NCI-H2227 treated with DMSO at 0.1 percent for 48 hours (cell line): ENCODE measurements at regions not wholly inside any gene's neighbourhood (a gene's known extent, or its start where the extent isn't known, plus 50 kb on each side); places are given as distances from the start of the nearest gene placed in this dataset.
"Not testable (repeated sequence)": the region's sequence is repeated elsewhere in the genome, so short reads cannot be mapped to it uniquely, and the experiment has no call there.

Source experiments
- DNase-seq: peaks from one replicate; lab custom pipeline; 2025; lab: John Stamatoyannopoulos, UW

GRCh38 chr3:76527773-76528172 lies 512.1 kb upstream of the ROBO2 start:
- DNase-seq, result no peak

- no peak for DNase-seq
These were observed 507.6 kb upstream of the ROBO2 start for GRCh38 chr3:76532158-76532822.

GRCh38 chr3:76533710-76534109 lies 506.2 kb upstream of the ROBO2 start:
- not testable (repeated sequence) for DNase-seq

GRCh38 chr3:76537857-76538256 lies 502.0 kb upstream of the ROBO2 start:
- not testable (repeated sequence) for DNase-seq

- no peak for DNase-seq
These were observed 492.2 kb upstream of the ROBO2 start for GRCh38 chr3:76547674-76548073.

GRCh38 chr3:76550522-76551201 lies 489.2 kb upstream of the ROBO2 start:
- DNase-seq, result no peak

- DNase-seq, result no peak
These were observed 488.2 kb upstream of the ROBO2 start for GRCh38 chr3:76551739-76552138.

- no peak for DNase-seq
These were observed 487.2 kb upstream of the ROBO2 start for GRCh38 chr3:76552653-76553052.

GRCh38 chr3:76554707-76555106 lies 485.2 kb upstream of the ROBO2 start:
- no peak for DNase-seq

GRCh38 chr3:76561494-76562236 lies 478.2 kb upstream of the ROBO2 start:
- no peak for DNase-seq

GRCh38 chr3:76565496-76566210 lies 474.2 kb upstream of the ROBO2 start:
- no peak for DNase-seq

- no peak for DNase-seq
These were observed 473.7 kb upstream of the ROBO2 start for GRCh38 chr3:76566211-76566534.

- no peak for DNase-seq
These were observed 473.0 kb upstream of the ROBO2 start for GRCh38 chr3:76566904-76567303.

- DNase-seq, result no peak
These were observed 469.4 kb upstream of the ROBO2 start for GRCh38 chr3:76570436-76571057.

GRCh38 chr3:76576201-76576600 lies 463.7 kb upstream of the ROBO2 start:
- DNase-seq, result no peak

GRCh38 chr3:76582098-76582497 lies 457.8 kb upstream of the ROBO2 start:
- no peak for DNase-seq

- no peak for DNase-seq
These were observed 457.1 kb upstream of the ROBO2 start for GRCh38 chr3:76582632-76583378.

GRCh38 chr3:76585794-76586392 lies 454.0 kb upstream of the ROBO2 start:
- DNase-seq, result no peak

GRCh38 chr3:76586471-76586870 lies 453.4 kb upstream of the ROBO2 start:
- DNase-seq, result no peak

GRCh38 chr3:76610150-76610549 lies 429.7 kb upstream of the ROBO2 start:
- no peak for DNase-seq

GRCh38 chr3:76615719-76616118 lies 424.2 kb upstream of the ROBO2 start:
- no peak for DNase-seq
